SK-N-MC (cell line): ENCODE measurements at regions not wholly inside any gene's neighbourhood (a gene's known extent, or its start where the extent isn't known, plus 50 kb on each side); places are given as distances from the start of the nearest gene placed in this dataset.

Experiments used
- EZH2 ChIP-seq: fragments of 200-600 bp; sonication (generic); IDR thresholded peaks from one replicate; pipeline ENCODE4 v1.6.1; 2017; ENCODE audit warnings: antibody characterized with exemption
- POLR2AphosphoS5 ChIP-seq: IDR thresholded peaks from 2 replicates; pipeline ENCODE4 v1.6.1; 2012; ENCODE audit warnings: mild to moderate bottlenecking, low read depth, low read length, borderline replicate concordance

GRCh38 chr11:96620464-96621044, 230.7 kb downstream of the JRKL start:
- TF ChIP-seq EZH2: no peak
- no peak for TF ChIP-seq POLR2AphosphoS5
